SU-DHL-6 (cell line): ENCODE measurements at regions not wholly inside any gene's neighbourhood (a gene's known extent, or its start where the extent isn't known, plus 50 kb on each side); places are given as distances from the start of the nearest gene placed in this dataset.

Source experiments
- H2AFZ ChIP-seq: fragments of 200-600 bp; sonication (generic); 2 replicates; pipeline ENCODE4 v1.6.1; 2014; ENCODE audit warnings: low read depth, mild to moderate bottlenecking, moderate library complexity, mixed read lengths, antibody characterized with exemption, low read length; ENCODE audit not compliant: severe bottlenecking
- H3F3A ChIP-seq: fragments of 200-600 bp; shearing (Covaris generic); 2 replicates; pipeline ENCODE4 v1.6.0; 2016; ENCODE audit warnings: antibody characterized with exemption, mild to moderate bottlenecking; ENCODE audit not compliant: insufficient read depth
- H3K27ac ChIP-seq: fragments of 200-600 bp; sonication (generic); 2 replicates; pipeline ENCODE4 v1.5.1; 2016; ENCODE audit warnings: low read depth, mild to moderate bottlenecking, low read length, moderate library complexity, mixed read lengths
- H3K27me3 ChIP-seq: fragments of 200-600 bp; sonication (generic), shearing (Covaris generic); 2 replicates; pipeline ENCODE4 v1.6.0; 2014; ENCODE audit warnings: mild to moderate bottlenecking, low read length
- H3K36me3 ChIP-seq: fragments of 200-600 bp; sonication (generic); 2 replicates; pipeline ENCODE4 v1.6.1; 2014; ENCODE audit warnings: mild to moderate bottlenecking, low read length, mixed read lengths
- H3K4me2 ChIP-seq: fragments of 300-600, 200-600 bp; shearing (Covaris generic), sonication (generic); 2 replicates; pipeline ENCODE4 v1.6.0; 2014; ENCODE audit warnings: low read length, low read depth, mild to moderate bottlenecking; ENCODE audit not compliant: poor library complexity, severe bottlenecking
- H3K4me3 ChIP-seq: fragments of 200-600 bp; sonication (generic); 2 replicates; pipeline ENCODE4 v1.5.1; 2014; ENCODE audit warnings: antibody characterized with exemption, low read length, mild to moderate bottlenecking, mixed read lengths; ENCODE audit not compliant: insufficient read depth, poor library complexity, severe bottlenecking
- H3K79me2 ChIP-seq: fragments of 200-600 bp; sonication (generic); 2 replicates; pipeline ENCODE4 v1.6.1; 2014; ENCODE audit warnings: mild to moderate bottlenecking, low read length, moderate library complexity; ENCODE audit not compliant: insufficient read depth
- H3K9ac ChIP-seq: fragments of 200-600 bp; sonication (generic); 2 replicates; pipeline ENCODE4 v1.7.0; 2014; ENCODE audit warnings: mild to moderate bottlenecking, low read length
- H3K9me2 ChIP-seq: fragments of 200-600 bp; sonication (generic); replicated peaks from 2 replicates; pipeline ENCODE4 v1.6.1; 2014; ENCODE audit warnings: low read length; ENCODE audit not compliant: insufficient read depth
- H3K9me3 ChIP-seq: fragments of 200-600 bp; sonication (generic); 2 replicates; pipeline ENCODE4 v1.6.1; 2014; ENCODE audit warnings: low read length, mixed read lengths; ENCODE audit not compliant: insufficient read depth
- H4K20me1 ChIP-seq: fragments of 200-600 bp; sonication (generic); 2 replicates; pipeline ENCODE4 v1.6.1; 2014; ENCODE audit warnings: low read depth, mild to moderate bottlenecking, antibody characterized with exemption, low read length, moderate library complexity, mixed read lengths
- CTCF ChIP-seq: fragments of 200-600 bp; sonication (generic); IDR thresholded peaks from one replicate; pipeline ENCODE4 v1.5.1; 2017; ENCODE audit warnings: antibody characterized with exemption, mild to moderate bottlenecking, low read length, moderate library complexity; ENCODE audit not compliant: insufficient read depth, poor library complexity, severe bottlenecking
- EZH2phosphoT487 ChIP-seq: fragments of 200-600 bp; sonication (generic), shearing (Covaris generic); conservative IDR thresholded peaks from 2 replicates; pipeline ENCODE4 v1.6.1; 2018; ENCODE audit warnings: mild to moderate bottlenecking, antibody characterized with exemption, low read length, moderate library complexity, mixed read lengths

GRCh38 chr21:20083336-20083735 lies 914.9 kb upstream of the NCAM2 start:
- TF ChIP-seq EZH2phosphoT487 (no peak), CTCF (no peak)
- no peaks in the 10 kb centered on the region for H3K9me2 ChIP-seq
- no peaks in the 10 kb centered on the region; the same call in 1 of the 2 replicates for H3K9me3 ChIP-seq

GRCh38 chr21:20083925-20084324 lies 914.3 kb upstream of the NCAM2 start:
- no peak overlapping the region for H3K9ac ChIP-seq
- H3K9me2 ChIP-seq: no peaks in the 10 kb centered on the region
- H3K79me2 ChIP-seq: no peaks in the 10 kb centered on the region
- no peaks in the 10 kb centered on the region for H3K9me3 ChIP-seq
- H3K27ac ChIP-seq: no peak overlapping the region
- H3K27me3 ChIP-seq: no peaks in the 10 kb centered on the region
- no peak overlapping the region for H3K4me3 ChIP-seq
- no peaks in the 10 kb centered on the region for H4K20me1 ChIP-seq
- H3K4me2 ChIP-seq: no peak overlapping the region
- H3K36me3 ChIP-seq: no peaks in the 10 kb centered on the region
- H3F3A ChIP-seq: no peaks in the 10 kb centered on the region
- no peak overlapping the region for H2AFZ ChIP-seq
- TF ChIP-seq CTCF (no peak), EZH2phosphoT487 (no peak)

More at GRCh38 chr21:20083336-20083735, 914.9 kb upstream of the NCAM2 start:
- Histone ChIP-seq H3K4me3 (no peak overlapping the region), H3K27me3 (no peaks in the 10 kb centered on the region), H3K79me2 (no peaks in the 10 kb centered on the region), H3K36me3 (no peaks in the 10 kb centered on the region), H2AFZ (no peak overlapping the region), H3F3A (no peaks in the 10 kb centered on the region), H4K20me1 (no peaks in the 10 kb centered on the region), H3K27ac (no peak overlapping the region), H3K9ac (no peak overlapping the region), H3K4me2 (no peak overlapping the region)

- Histone ChIP-seq H3K9ac (no peak overlapping the region), H3K27ac (no peak overlapping the region), H3K79me2 (no peaks in the 10 kb centered on the region), H3K9me2 (no peaks in the 10 kb centered on the region), H3K4me2 (no peak overlapping the region), H3F3A (no peaks in the 10 kb centered on the region), H3K4me3 (no peak overlapping the region), H3K9me3 (no peaks in the 10 kb centered on the region), H3K36me3 (no peaks in the 10 kb centered on the region), H4K20me1 (no peaks in the 10 kb centered on the region), H2AFZ (peak overlapping the region; percentile 51), H3K27me3 (no peaks in the 10 kb centered on the region)
- TF ChIP-seq CTCF: no peak
- no peak for TF ChIP-seq EZH2phosphoT487
Observed at GRCh38 chr21:20086508-20086907, 911.7 kb upstream of the NCAM2 start.

GRCh38 chr21:20106368-20106767 lies 891.8 kb upstream of the NCAM2 start:
- Histone ChIP-seq H3K9me3 (no peaks in the 10 kb centered on the region), H3F3A (no peaks in the 10 kb centered on the region), H3K4me2 (no peak overlapping the region), H3K9ac (no peak overlapping the region), H3K79me2 (no peaks in the 10 kb centered on the region), H3K27me3 (no peaks in the 10 kb centered on the region), H2AFZ (no peak overlapping the region), H3K36me3 (no peaks in the 10 kb centered on the region), H3K9me2 (no peaks in the 10 kb centered on the region), H4K20me1 (no peaks in the 10 kb centered on the region), H3K27ac (no peak overlapping the region), H3K4me3 (no peak overlapping the region)
- TF ChIP-seq CTCF (no peak), EZH2phosphoT487 (no peak)
